ENCODE measurements at regions not wholly inside any gene's neighbourhood (a gene's known extent, or its start where the extent isn't known, plus 50 kb on each side); places are given as distances from the start of the nearest gene placed in this dataset.
"Not testable (repeated sequence)": the region's sequence is repeated elsewhere in the genome, so short reads cannot be mapped to it uniquely, and the experiment has no call there.

DNA sequence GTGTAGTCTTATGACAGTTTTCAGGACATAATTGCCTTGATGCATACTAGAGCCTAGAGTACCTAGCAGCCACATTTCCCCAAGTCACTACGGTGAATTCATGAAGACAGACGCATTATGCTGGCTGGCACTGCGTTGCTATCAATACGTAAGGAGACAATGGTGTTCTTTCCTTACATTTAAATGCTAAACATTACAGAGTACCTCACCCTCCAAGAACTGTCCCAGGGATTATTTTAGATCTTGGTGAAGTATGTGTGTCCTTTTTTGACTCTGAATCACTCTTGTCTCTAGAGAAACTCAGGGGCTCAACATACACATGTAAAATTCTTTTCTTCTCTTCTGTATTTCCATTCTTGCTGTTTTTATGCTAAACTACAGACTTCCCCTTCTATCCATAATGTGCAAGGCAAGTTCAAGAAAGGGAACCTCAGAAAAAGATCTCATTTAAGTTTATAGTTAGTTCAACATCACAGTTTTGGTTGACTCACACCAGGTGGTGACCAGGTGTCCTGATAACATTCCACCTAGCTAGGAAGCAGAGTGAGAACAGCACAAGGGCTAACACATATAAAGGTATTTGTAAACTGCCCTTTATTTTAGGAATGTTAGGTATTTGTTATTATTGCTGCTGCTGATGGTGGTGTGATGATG, 212.4 kb upstream of the HNRNPA3 start:
- ATAC-seq (no peak), DNase-seq (no peak)
- Histone ChIP-seq H3K9me3 (no peaks in the 10 kb centered on the region), H3K36me3 (no peaks in the 10 kb centered on the region), H3K4me1 (peaks cover 0 to 22% (median 0%) of the 10 kb centered on the region in 9 donors), H3K27me3 (peaks cover 0 to 4% (median 0%) of the 10 kb centered on the region in 7 donors), H3K27ac (no peak overlapping the region), H3K4me3 (no peak overlapping the region)
- WGBS, 2 donors = 75 to 80% methylated on average over 4 of the region's 4 CpGs
- intact Hi-C loops (cut with DNase I) = no loop called here
- TF ChIP-seq, protein P1, sequence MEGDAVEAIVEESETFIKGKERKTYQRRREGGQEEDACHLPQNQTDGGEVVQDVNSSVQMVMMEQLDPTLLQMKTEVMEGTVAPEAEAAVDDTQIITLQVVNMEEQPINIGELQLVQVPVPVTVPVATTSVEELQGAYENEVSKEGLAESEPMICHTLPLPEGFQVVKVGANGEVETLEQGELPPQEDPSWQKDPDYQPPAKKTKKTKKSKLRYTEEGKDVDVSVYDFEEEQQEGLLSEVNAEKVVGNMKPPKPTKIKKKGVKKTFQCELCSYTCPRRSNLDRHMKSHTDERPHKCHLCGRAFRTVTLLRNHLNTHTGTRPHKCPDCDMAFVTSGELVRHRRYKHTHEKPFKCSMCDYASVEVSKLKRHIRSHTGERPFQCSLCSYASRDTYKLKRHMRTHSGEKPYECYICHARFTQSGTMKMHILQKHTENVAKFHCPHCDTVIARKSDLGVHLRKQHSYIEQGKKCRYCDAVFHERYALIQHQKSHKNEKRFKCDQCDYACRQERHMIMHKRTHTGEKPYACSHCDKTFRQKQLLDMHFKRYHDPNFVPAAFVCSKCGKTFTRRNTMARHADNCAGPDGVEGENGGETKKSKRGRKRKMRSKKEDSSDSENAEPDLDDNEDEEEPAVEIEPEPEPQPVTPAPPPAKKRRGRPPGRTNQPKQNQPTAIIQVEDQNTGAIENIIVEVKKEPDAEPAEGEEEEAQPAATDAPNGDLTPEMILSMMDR (IDR thresholded peaks at IDR 0.05) = no peak

DNA sequence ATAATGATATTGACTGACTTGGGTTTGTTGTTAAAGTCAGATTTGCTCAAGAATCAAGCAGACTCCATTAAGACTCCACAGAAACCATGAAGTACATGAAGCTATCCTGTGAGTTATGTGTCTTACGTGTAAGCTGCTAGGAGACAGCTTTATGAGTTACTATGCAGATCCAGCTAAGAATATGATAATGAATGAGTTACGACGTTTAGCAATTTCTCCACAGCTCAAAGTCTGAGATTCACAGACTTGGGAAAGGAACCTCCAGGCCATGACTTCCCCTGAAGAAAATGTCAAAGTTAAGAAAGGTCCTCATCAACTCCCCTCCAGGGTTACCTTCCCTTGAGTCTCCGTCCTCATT, 211.9 kb upstream of the HNRNPA3 start:
- H3K36me3 ChIP-seq = no peaks in the 10 kb centered on the region
- no peaks in the 10 kb centered on the region for H3K9me3 ChIP-seq
- TF ChIP-seq, protein P1 (IDR thresholded peaks at IDR 0.05) = no peak

DNA sequence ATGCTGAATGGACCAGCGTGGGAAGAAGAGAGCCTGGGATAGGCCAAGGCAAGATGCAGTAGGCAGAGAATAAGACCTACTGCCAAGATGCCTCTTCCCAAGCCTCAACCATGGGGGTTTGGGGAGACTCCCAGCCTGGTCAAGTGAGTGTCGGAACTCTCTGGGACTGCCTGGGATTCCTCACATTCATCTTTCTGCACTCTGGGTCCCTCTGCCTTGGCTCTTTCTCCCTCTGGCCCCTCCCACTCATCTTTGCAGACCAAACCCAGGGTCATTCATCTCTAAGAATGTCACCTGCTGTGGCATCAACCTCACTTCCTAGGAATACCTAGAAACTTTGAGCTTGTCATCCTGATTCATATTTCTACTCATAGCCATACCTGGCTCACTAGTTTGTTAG, 211.3 kb upstream of the HNRNPA3 start:
- no peak for DNase-seq
- peaks cover 0 to 22% (median 0%) of the 10 kb centered on the region in 9 donors for H3K4me1 ChIP-seq
- peaks cover 0 to 4% (median 0%) of the 10 kb centered on the region in 7 donors for H3K27me3 ChIP-seq
- no peaks in the 10 kb centered on the region for H3K36me3 ChIP-seq
- H3K27ac ChIP-seq = no peak overlapping the region
- intact Hi-C loops (cut with DNase I) = no loop called here
- no peaks in the 10 kb centered on the region for H3K9me3 ChIP-seq
- H3K4me3 ChIP-seq = no peak overlapping the region
- no peak for ATAC-seq
- WGBS, 2 donors = 76 to 83% methylated on average over 2 of the region's 2 CpGs
- TF ChIP-seq, protein P1 (IDR thresholded peaks at IDR 0.05) = no peak

More for the DNA sequence above, 211.9 kb upstream of the HNRNPA3 start:
- Histone ChIP-seq H3K4me1 (peaks cover 0 to 22% (median 0%) of the 10 kb centered on the region in 9 donors), H3K4me3 (no peak overlapping the region), H3K27me3 (peaks cover 0 to 4% (median 0%) of the 10 kb centered on the region in 7 donors), H3K27ac (no peak overlapping the region)
- WGBS, 2 donors = 81 to 84% methylated on average over 4 of the region's 4 CpGs
- no peak for ATAC-seq
- intact Hi-C loops (cut with DNase I) = no loop called here
- no peak for DNase-seq

DNA sequence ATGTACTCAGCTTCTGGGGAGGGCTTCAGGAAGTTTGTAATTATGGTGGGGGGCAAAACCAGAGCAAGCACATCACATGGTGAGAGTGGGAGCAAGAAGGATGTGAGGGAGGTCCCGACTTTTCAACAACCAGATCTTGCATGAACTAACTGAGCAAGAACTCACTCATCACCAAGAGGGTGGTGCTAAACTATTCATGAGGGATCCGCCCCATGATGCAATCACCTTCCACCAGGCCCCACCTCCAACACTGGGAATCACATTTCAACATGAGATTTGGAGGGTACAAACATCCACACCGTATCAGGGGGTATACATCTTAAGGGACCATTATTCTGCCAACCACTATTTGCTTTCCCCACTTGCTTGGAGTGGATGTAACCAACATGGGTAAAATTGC, 209.6 kb upstream of the HNRNPA3 start:
- Histone ChIP-seq H3K4me3 (no peak overlapping the region), H3K36me3 (no peaks in the 10 kb centered on the region), H3K4me1 (peaks cover 0 to 9% (median 0%) of the 10 kb centered on the region in 9 donors), H3K9me3 (no peaks in the 10 kb centered on the region), H3K27ac (no peak overlapping the region), H3K27me3 (peaks cover 0 to 4% (median 0%) of the 10 kb centered on the region in 7 donors)
- ATAC-seq = no peak
- intact Hi-C loops (cut with DNase I) = no loop called here
- DNase-seq = no peak
- TF ChIP-seq, protein P1 (IDR thresholded peaks at IDR 0.05) = no peak
- WGBS, 2 donors = 77 to 79% methylated on average over 3 of the region's 3 CpGs

DNA sequence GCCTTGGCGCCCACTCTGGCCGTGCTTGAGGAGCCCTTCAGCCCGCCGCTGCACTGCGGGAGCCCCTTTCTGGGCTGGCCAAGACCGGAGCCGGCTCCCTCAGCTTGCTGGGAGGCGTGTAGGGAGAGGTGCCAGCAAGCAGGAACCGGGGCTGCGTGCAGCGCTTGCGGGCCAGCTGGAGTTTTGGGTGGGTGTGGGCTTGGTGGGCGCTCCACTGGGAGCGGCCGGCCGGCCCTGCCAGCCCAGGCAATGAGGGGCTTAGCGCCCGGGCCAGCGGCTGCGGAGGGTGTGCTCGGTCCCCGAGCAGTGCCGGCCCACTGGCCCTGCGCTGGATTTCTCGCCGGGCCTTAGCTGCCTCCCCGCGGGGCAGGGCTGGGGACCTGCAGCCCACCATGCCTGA, 204.9 kb upstream of the HNRNPA3 start:
- H3K36me3 ChIP-seq; DNase-seq; H3K9me3 ChIP-seq; intact Hi-C loops (cut with DNase I); H3K4me1 ChIP-seq; H3K27ac ChIP-seq; ATAC-seq; H3K4me3 ChIP-seq; H3K27me3 ChIP-seq: not testable (repeated sequence)
- 96% methylated on average over 28 of the region's 28 CpGs for WGBS, 2 donors

DNA sequence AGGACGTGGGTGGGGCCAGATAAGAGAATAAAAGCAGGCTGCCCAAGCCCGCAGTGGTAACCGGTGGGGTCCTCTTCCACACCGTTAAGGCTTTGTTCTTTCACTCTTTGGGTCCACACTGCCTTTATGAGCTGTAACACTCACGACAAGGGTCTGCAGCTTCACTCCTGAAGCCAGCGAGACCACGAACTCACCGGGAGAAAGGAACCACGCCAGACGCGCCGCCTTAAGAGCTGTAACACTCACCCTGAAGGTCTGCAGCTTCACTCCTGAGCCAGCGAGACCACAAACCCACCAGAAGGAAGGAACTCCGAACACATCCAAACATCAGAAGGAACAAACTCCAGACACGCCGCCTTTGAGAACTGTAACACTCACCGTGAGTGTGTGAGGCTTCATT, 203.9 kb upstream of the HNRNPA3 start:
- H3K9me3 ChIP-seq; DNase-seq; H3K27me3 ChIP-seq; ATAC-seq; H3K27ac ChIP-seq; H3K4me3 ChIP-seq; intact Hi-C loops (cut with DNase I); H3K4me1 ChIP-seq; H3K36me3 ChIP-seq: not testable (repeated sequence)
- 84 to 90% methylated on average over 17 of the region's 17 CpGs for WGBS, 2 donors

Measured in heart right ventricle (tissue), 16 donors.